Ureter (tissue), 1 donor: ENCODE measurements at regions not wholly inside any gene's neighbourhood (a gene's known extent, or its start where the extent isn't known, plus 50 kb on each side); places are given as distances from the start of the nearest gene placed in this dataset.

ENCODE experiments used
- DNase-seq: peaks from one replicate; pipeline ENCODE4 v3.0.0-alpha.2; 2020; ENCODE audit warnings: low spot score
- donor health status: DM: yes; HTN: yes; CAD: no.

DNA sequence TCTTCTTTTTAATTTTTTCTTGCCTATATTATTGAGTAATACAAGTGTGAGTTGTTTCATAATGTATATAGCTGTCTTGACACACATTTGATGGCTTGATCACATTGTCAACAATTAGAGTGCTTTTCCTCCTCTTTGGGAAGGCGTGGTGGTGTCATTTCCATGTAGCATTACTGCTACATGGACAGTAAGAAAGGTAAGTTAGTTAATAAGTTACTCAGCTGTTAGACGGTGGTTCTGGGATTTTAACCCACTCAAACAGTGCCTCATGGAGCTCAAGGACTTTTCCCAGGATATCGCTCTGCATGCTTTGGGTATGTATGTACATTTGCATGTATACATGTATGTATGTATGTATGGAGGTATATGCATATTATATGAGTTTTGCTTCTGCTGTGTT, 94.6 kb downstream of the HAPSTR1 start:
- no peak for DNase-seq

DNA sequence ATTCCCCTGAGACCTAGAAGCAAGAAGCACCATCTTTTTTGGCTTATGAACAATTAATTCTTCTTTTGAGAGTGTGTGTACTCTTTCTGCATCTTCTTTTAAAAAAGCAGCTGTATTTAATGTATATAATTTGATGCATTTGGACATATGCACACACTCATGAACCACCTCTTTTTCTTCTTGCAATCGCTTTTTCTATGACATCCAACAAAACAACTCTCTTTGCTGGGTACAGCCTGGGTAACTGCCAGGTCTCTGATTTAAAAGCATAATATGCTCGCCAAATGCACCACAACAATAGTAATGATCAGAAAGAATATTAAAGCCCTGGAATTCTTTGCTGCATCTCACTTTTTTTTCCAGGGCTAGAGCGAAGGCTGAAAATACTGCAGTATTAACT, 97.3 kb downstream of the HAPSTR1 start:
- no peak for DNase-seq

DNA sequence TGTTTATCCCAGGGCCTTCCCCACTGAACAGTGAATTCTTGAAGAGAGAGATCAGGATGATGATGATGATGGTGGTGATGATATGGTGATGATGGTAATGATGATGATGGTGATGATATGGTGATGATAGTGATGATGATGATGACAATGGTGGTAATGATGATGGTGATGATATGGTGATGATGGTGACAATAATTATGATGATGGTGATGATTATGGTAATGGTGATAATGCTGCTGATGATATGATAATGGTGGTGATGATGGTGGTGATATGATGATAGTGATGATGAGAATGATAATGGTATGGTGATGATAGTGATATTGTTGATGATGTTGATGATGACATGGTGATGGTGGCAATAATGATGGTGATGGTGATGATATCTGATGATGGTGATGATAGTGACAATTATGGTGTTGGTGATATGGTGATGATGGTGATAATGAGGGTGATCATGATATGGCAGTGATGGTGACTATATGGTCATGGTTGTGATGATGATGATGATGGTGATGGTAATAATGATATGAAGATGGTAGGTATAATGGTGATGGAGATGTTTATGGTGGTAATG, 99.9 kb downstream of the HAPSTR1 start:
- no peak for DNase-seq

DNA sequence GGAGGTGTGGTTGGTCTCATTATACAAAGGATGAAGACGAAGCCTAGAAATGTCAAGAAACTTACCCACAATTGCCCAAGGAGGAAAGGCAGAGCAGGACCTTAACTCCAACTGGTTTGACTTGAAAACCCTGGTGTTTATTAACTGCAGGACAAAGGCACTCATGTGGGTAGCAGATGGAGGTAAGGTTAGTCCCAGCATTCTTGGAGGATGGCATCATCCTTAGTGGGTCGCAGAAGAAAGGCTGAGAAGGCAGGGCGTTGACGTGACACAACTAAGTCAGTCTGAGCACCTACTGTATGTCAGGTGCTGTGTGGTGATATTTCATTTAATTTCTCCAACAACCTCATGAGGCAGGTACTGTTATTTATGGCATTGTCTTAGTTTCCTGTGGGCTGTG, 101.3 kb downstream of the HAPSTR1 start:
- no peak for DNase-seq

DNA sequence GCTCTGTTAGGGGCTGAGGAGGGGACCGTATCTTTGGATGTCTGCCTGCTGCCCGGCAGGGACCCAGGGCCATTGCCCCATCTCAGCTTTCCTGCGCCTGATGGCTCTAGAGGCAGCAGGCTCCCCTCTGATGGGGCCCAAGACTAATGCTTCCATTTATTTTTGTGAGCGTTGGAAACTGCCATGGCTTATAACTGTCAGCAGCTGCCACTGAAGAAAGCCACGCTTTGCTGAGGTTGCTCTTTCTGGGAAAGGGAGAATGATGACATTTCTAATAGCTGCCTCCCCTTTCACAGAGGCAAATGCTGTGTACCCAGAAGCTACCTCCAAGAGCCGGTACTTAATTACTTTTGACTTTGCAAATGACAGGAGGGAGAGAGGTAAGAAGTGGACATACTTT, 103.8 kb downstream of the HAPSTR1 start:
- DNase-seq = no peak

DNA sequence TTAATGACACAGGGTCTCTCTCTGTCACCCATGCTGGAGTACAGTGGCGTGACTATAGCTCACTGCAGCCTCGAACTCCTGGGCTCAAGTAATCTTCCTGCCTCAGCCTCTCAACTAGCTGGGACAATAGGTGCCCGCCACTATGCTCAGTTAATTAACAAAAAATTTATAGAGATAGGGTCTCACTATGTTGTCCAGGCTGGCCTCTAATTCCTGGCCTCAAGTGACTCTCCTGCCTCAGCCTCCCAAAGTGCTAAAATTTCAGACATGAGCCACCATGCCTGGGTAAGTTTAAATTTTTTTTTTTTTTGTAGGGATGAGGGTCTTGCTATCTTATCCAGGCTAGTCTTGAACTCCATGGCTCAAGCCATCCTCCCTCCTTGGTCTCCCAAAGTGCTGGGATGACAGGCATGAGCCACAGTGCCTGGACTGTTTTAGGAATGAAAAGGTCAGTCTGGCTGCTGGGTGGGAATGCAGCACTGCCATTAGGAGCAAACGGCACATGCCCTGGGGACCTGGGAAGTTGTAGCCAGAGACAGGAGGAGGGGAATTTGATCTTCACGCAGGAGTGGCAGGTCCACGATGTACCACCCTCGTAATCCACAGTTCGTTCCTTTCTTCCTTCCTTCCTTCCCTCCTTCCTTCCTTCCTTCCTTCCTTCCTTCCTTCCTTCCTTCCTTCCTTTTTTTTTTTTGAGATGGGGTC, 106.7 kb downstream of the HAPSTR1 start:
- no peak for DNase-seq

DNA sequence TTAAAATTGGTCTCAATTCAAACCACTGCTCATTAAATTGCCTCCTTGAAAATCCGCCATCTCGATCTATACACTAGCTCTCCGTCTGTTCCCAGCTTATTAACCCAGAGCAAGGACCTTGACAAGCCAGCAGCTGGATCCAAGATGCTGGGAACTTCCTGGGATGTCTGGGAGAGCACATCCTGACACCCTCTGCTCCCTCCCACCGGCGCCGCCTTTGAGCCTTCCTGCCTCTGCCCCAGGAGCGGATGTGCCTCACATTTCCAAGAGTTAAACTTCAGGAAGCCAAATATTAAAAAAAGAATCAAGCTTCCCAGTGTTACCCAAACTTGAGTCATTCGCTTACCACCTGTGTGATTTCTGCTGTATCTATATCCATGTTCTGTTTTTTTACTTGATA, 107.9 kb downstream of the HAPSTR1 start:
- no peak for DNase-seq

DNA sequence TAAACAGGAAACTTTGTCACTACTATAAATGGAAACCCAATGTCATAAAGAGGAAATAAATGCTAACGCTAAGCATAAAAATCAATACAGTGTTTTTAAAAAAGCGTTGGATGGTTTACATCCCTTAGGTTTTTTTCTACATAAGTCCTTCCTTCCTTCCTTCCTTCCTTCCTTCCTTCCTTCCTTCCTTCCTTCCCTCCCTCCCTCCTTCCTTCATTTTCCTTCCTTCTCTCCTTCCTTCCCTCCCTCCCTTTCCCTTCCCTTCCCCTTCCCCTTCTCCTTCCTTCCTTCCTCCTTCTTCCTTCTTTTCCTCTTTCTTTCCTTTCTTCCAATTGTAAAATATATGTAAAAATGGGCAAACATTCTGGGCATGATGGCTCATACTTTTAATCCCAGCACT, 108.3 kb downstream of the HAPSTR1 start:
- no peak for DNase-seq

DNA sequence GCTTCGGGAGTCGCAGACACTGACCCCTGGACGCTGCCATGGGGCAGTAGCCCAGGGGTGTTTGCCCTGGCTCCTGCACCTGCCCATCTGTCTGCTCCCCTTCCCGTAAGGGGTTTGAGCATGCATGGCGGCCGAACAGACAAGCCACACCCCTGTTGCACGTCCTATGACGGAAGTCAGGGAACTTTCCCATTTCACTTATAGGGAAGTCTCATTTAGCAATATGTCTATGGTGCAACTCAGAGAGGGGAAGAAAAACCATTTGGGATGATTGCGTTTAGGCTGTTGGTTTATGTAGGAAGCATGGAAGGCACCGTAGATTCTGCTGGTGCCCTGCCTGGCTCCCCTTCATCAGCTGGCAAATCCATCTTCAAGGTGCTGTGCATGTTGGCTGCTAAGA, 112.5 kb downstream of the HAPSTR1 start:
- no peak for DNase-seq

DNA sequence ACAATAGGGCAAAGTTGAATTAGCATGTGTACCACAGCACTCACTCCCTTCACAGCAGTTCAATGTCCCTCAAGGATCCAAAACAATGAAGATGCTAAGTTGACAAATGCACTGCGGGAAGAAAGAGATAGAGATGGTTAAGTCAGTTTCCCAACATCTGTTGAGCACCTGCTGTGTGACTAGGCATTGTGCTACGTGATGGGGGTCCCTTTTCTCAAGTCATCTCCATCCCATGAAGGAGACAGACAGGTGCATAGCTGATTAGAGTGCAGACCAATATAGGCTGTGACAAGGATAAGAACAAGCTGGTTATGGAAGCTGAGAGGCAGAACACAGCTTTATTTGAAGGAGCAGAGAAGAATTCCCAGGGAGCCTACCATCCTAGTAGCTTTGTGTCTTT, 114.2 kb downstream of the HAPSTR1 start:
- no peak for DNase-seq

DNA sequence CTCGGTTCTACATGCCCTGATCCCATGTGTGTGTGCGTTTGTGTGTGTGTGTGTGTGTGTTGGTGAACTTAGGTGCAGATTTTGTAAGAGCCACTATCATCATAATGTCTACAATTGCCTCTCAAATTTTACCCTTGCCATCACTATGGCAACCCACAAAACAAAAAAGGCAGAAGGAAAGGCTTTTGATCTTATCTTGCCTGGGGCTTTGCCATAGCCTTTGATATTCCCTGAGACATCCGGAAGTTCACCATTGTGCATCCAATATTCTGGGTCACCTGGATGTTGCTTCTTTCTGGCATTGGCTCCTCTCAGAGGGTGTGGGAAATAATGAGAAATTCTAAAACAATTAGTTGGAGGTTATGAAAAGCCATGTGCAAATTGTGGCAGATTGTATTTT, 114.7 kb downstream of the HAPSTR1 start:
- no peak for DNase-seq

DNA sequence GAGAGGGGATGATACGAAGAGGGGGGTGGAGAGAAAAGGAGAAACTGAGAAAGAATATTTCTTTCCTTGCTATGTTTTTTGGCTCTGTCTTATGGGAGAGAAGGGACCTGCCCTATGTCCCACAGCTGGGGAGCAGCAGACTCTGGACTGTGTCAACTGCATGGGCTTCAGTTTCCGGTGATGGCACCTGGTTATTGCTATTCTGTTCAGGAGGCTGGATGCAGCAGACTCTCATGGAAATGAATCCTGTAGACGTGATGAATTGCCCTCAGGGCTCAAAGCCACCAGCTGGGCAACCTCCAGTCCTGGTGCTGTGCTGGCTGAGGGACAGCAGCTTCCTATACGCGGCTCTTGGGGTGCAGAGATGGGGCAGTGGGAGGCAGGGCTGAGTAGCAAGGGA, 121.2 kb downstream of the HAPSTR1 start:
- DNase-seq = no peak

DNA sequence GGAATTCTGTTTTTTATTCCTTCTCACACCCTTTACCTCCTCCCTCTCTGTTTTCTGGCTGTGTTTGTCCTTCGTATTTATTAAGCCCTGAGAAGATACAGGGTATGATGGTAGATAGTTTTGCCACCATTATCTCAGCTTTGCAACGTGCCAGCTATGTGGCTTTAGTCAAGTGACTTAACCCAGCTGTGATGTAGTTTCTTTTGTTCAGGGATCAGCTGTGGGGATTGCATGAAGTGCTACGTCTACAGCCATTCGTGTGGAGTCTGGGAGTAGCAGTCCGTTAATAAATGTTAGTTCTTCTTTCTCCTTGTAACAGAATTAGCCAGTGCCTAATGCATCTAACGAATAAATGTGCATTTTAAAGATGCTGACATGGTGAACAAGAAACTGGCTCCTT, 128.4 kb downstream of the HAPSTR1 start:
- DNase-seq = no peak

DNA sequence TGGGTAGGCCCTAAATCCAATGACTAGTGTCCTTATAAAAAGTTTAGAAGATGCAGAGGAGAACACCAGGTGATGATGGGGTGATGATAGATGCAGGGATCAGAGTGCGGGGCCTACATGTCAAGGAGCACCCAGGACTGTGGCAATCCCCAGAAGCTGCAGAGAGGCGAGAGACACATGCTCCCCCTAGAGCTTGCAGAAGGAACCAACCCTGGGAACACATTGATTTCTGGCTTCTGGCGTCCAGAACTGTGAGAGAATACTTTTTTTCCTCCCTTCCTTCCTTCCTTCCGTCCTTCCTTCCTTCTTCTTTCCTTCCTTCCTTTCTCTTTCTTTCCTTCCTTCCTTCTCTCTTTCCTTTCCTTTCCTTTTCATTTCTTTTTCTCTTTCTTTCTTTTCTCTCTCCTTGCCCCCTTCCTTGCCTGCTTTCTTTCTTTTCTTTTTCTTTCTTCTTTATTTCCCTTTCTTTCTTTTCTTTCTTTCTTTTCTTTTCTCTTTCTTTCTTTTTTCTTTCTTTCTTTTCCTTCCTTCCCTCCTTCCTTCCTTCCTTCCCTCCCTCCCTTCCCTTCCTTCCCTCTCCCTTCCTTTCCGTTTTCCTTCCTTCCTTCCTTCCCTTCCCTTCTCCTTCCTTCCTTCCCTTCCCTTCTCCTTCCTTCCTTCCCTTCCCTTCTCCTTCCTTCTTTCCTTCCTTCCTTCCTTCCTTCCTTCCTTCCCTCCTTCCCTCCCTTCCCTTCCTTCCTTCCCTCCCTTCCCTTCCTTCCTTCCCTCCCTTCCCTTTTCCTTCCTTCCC, 134.3 kb downstream of the HAPSTR1 start:
- no peak for DNase-seq

DNA sequence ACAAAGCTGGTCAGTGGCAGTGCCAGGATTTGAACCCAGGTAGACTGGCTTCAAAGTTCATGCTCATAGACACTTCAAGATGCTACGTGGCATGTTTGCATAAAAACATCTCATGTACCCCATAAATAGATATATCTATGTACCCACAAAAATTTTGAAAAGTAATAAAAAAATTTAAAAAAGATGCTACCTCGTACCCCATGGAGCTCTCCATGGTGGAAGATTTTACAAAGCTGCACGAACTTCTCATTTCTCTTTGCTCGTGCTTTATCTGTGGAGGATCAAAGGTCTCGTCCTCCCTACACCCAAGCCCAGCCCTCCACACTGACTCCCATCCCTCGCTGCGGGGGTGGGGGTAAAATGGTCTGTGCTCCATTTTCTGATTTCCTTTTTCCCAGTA, 135.5 kb downstream of the HAPSTR1 start:
- no peak for DNase-seq

DNA sequence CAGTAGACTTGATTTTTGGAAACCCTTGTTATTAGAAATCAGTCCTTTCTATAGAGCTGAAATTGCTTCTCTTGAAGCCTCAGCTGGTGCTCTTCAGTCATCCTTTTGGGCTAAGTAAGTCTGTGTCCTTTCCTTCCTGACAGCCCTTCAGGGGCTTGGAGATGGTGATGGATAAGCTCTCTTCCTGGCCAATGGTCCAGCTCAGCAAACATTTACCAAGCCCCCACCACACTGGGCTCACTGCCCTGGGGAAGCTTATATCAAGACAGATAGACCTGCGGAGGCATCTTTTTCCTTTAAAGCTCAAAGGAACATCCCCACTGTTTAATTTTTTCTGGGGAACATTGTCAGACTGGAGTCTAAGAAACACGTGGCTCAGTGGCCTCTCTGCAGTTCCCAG, 139.6 kb downstream of the HAPSTR1 start:
- no peak for DNase-seq

DNA sequence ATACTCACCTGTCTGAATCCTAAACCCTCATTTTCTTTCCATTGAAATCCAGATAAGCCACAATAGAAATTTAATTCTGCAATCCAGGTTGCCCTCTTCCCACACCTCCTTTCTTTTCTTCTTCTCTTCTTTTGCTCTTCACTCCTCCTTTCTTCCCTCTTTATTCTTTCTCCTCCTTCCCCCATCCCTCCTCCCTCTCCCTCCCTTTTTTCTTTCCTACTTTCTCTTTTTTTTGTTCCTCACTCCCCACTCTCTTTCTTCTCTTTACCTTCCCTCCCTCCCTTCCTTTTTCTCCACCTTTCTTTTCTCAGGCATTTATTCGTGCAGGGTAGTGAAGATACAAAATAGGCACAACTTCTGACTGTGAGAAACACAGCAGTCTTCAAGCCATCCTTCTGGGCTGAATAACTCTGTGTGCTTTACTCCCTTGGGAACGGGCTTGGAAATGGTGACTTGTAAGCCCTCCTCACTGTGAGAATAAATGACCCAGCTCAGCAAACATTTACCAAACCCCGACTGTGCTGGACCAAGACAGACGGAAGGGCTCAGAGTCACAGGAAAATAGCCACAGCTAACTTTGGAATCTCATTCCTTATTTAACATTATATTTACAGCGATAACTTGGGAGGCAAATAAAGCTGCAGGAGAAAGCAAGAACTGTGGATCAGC, 140.8 kb downstream of the HAPSTR1 start:
- no peak for DNase-seq

DNA sequence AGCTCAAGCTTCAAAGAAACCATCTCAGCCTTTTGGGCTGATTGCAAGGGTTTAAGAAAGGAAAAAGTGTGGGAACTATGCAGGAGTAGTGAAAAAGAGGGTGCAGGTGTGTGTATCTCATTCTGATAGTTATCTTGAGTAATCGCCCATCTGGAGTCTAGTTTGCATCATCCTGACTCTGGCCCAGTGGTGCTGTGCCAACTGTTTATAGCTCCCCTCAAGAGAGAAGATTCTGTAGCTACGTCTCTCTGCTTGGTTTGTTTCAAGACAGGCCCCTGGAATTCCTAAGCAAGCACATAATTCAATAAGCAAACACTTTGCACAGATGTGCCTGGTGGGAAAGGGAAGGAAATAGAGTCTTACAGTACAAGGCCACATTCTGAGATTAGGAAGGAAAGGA, 144.4 kb downstream of the HAPSTR1 start:
- DNase-seq = no peak

DNA sequence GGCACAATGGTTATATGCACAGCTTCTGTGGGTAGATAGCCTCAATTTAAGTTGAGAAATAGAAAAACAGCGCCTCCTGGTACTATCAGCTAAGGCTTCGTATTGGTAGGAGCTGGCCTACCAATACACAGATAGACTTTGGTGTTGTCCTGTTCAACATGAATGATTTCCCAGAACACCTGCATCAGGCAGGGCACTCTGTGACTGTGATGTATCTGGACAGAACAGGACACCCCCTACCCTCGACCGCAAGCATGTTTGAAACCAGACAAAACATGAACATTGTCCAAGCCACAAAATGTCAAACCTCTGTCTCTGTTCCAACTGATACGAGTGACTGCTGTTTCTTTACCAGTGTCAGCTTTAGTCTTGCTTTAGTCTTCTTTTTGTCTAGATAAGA, 144.9 kb downstream of the HAPSTR1 start:
- no peak for DNase-seq

DNA sequence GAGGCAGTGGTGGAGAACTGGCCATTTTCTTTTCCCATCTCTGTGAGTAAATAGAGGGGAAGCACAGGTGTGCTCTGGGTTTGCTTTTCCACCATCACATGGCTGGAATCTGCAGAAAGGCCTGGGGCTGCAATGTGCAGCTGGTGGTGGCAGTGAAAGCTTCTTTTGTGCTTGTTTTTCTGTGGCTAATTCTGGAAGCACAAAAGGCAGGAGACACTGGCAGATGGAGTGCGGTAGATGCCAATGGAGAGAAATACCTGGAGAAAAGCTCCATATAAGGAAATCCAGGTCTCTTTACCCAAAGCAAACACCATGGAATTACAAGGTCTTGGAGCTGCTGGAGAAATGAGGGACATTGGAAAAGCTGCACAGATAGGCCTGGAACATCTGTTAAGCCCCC, 146.9 kb downstream of the HAPSTR1 start:
- no peak for DNase-seq

DNA sequence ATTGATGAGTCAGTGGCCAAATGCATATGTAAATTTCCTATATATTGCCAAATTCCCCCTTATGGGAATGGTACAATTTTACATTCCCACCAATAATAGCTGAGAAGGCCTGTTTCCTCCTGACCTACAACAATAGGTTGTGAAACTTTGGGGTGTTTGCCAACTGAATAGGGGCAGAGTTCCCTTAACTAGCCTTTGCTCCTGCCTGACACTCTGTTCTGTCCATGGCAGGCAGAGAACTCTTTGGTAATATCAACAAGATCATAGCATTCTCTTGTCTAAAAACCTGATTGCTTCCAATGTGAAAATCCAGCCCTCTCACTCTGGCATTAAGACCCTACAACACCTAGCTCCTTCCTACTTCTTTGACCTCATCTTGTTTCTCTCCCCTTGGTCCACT, 149.7 kb downstream of the HAPSTR1 start:
- no peak for DNase-seq

DNA sequence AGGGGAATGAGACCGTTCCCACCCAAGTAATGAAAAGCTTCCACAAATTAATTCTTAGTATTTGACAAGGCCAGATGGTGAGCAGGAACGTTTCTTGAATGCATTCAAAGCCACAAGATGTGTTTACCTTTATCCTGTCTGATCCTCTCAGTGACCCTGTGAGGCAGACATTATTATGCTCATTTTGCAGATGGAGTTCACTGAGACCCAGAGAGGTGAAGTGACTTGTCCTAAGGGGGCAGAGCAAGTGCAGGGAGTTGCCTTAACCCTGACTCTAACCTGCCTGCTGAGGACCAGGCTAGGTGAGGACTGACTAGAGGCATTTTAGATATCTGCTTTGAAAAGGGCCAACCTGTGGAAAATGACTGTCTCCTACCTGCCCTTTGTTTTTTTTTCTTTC, 156.7 kb downstream of the HAPSTR1 start:
- DNase-seq = no peak

DNA sequence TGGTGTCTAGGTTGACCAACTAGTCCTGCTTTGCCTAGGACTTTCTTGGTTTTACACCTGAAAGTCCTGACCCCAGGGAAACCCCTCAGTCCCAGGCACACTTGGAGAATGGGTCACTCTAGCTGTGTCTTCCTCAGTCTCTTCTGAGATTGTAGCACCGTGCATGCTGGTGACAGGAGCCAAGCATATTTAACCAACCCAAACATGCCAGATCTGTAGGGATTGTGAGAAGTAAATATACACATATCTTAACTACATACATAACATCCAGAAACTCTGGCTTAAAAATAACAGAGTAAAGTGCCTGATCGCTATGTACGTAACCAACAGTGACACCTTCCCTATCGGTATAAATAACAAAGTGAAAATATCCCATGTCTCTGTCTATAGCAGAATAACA, 158.1 kb downstream of the HAPSTR1 start:
- DNase-seq = no peak
